GM23248 (cell line): ENCODE measurements at regions not wholly inside any gene's neighbourhood (a gene's known extent, or its start where the extent isn't known, plus 50 kb on each side); places are given as distances from the start of the nearest gene placed in this dataset.

Experiments
- EZH2 ChIP-seq: fragments of 200-600 bp; sonication (generic); IDR thresholded peaks from 2 replicates; pipeline ENCODE4 v1.6.1; 2018; ENCODE audit warnings: antibody characterized with exemption, mild to moderate bottlenecking; ENCODE audit not compliant: insufficient read depth, poor library complexity, severe bottlenecking
- EZH2phosphoT487 ChIP-seq: fragments of 200-600 bp; sonication (generic); IDR thresholded peaks from 2 replicates; pipeline ENCODE4 v1.6.1; 2018; ENCODE audit warnings: antibody characterized with exemption, moderate library complexity, mild to moderate bottlenecking, low read depth; ENCODE audit not compliant: insufficient read depth

DNA sequence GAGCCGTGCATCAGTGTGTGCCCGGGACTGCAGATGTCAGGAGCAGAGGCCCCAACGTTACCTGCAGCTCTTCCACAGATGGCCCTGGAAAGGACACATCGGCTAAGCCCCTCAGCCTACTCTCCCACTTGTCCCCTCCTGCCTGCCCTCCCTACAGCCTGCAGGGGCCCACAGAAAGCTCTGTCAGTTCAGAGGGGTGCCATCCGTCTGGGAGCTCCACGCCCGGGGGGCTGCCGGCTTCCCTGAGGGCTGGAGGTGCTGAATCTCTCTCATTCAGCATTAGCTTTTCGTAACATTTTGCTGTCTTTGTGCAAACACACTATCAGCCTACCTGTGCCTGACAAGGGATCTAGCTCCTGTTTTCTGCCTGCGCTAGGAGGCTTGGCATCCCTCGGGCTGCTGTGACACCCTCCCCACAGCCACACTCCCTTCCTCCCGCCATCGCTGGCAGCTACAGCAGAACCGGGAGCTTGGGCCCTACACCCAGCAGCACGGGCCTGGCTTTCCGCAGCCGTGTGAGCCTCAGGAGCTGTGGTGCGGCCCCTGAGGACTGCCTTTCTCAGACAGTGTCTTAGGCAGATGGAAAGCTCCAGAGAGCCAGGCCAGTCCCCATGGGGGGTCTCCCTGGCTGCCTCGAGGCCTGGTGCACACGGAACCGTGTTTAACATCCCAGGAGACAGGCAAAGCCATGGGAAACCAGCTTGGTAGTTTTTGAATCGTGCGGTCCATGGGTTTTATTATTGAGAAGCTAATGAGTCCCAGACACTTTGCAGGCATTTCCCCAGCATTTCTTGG lies 198.3 kb upstream of the B3GAT1 start:
- TF ChIP-seq EZH2phosphoT487: no peak
- TF ChIP-seq EZH2: no peak
